ENCODE measurements at regions not wholly inside any gene's neighbourhood (a gene's known extent, or its start where the extent isn't known, plus 50 kb on each side); places are given as distances from the start of the nearest gene placed in this dataset.

- no peak for TF ChIP-seq HINFP (CRISPR knock-in tag; IDR thresholded peaks at IDR 0.05; ENCODE audit: low read depth)
These were observed 215.1 kb upstream of the GPR26 start (continued) for GRCh38 chr10:123450956-123451605.

GRCh38 chr10:123451618-123452245 is 214.4 kb upstream of the GPR26 start:
- H3K9me3 ChIP-seq (ENCODE audit: low read length) = no peaks in the 10 kb centered on the region
- WGBS (ENCODE audit: low lambda C conversion rate) = 16% methylated on average over 14 of the region's 14 CpGs
- no peak overlapping the region for H3K27ac ChIP-seq (ENCODE audit: extremely low read length, insufficient read depth, low read length)
- no peaks in the 10 kb centered on the region for H3K4me1 ChIP-seq (ENCODE audit: insufficient read depth, low read length)
- no peaks in the 10 kb centered on the region for H3K79me2 ChIP-seq (ENCODE audit: insufficient read depth, low read length)
- H3K4me2 ChIP-seq (ENCODE audit: low read depth, low read length) = no peak overlapping the region
- 0 out of 5 replicates have a peak, but pooled peaks cover 0 to 1% of the 10 kb centered on the region in 2 experiments for H3K27me3 ChIP-seq (ENCODE audit: control insufficient read depth in 1 of 2, insufficient read depth in 2 of 2, low read length in 2 of 2)
- intact Hi-C loops (cut with micrococcal nuclease; ENCODE audit: unreplicated experiment) (no loop called here), in situ Hi-C loops (cut with HindIII; ENCODE audit: extremely low pct_ligation_motif_present, low pct_unique_long_range_greater_than_20kb) (no loop called here)
- no peaks in the 10 kb centered on the region for H3K36me3 ChIP-seq (replicated peaks in 1 of 2; ENCODE audit: control insufficient read depth in 1 of 2, insufficient read depth in 2 of 2, low read length in 2 of 2)
- H3K9ac ChIP-seq (ENCODE audit: insufficient read depth, low read depth, low read length) = no peak overlapping the region
- no peaks in the 10 kb centered on the region for H4K20me1 ChIP-seq (ENCODE audit: insufficient read depth, low read length)
- FAIRE-seq = peak; percentile 4
- peak; percentile 98 for ATAC-seq
- ChIA-PET POLR2A (no interaction called here), CTCF (ENCODE audit: low intra/inter-chr PET ratio, low total read pairs) (no interaction called here)
- H3K4me3 ChIP-seq (replicated peaks in 1 of 3; ENCODE audit: insufficient read depth in 1 of 3, low read depth in 2 of 3, low read length in 3 of 3) = no peak overlapping the region
- DNase-seq (ENCODE audit: low spot score) = peak; percentile 13
- H2AFZ ChIP-seq (ENCODE audit: low read length) = no peak overlapping the region
- no TSS peak for BruUV-seq (replicated peaks)
- TF ChIP-seq SMAD9 (CRISPR knock-in tag; IDR thresholded peaks at IDR 0.05) = no peak
- no peak for TF ChIP-seq MTA3 (CRISPR knock-in tag; IDR thresholded peaks at IDR 0.05)
- TF ChIP-seq ZFP90 (CRISPR knock-in tag; IDR thresholded peaks at IDR 0.05; ENCODE audit: borderline replicate concordance) = no peak
- TF ChIP-seq GRHL1 (CRISPR knock-in tag; conservative IDR thresholded peaks at IDR 0.05) = no peak
- no peak for TF ChIP-seq SRY (CRISPR knock-in tag; IDR thresholded peaks at IDR 0.05)
- no peak for TF ChIP-seq DBP (CRISPR knock-in tag; IDR thresholded peaks at IDR 0.05; ENCODE audit: not compliant biosample characterization)
- TF ChIP-seq ZNF644 (CRISPR knock-in tag; IDR thresholded peaks at IDR 0.05; ENCODE audit: low read depth) = peak; percentile 37; the same call in 1 of the 2 replicates
- no peak for TF ChIP-seq ZNF576 (CRISPR knock-in tag; IDR thresholded peaks at IDR 0.05)
- 0 out of 2 replicates have a peak, but pooled peaks have one; percentile 16 for TF ChIP-seq USF2 (IDR thresholded peaks at IDR 0.05; ENCODE audit: low read depth, low read length)
- TF ChIP-seq USF2 (CRISPR knock-in tag; IDR thresholded peaks at IDR 0.05; ENCODE audit: borderline replicate concordance) = peak; percentile 41; the same call in 1 of the 2 replicates
- TF ChIP-seq ZNF547 (CRISPR knock-in tag; IDR thresholded peaks at IDR 0.05) = no peak
- no peak for TF ChIP-seq ZSCAN21 (CRISPR knock-in tag; IDR thresholded peaks at IDR 0.05; ENCODE audit: borderline replicate concordance)
- 0 out of 2 replicates have a peak, but pooled peaks have one; percentile 14 for TF ChIP-seq ZNF121 (CRISPR knock-in tag; IDR thresholded peaks at IDR 0.05)

Data from HepG2 (cell line).